ENCODE measurements at regions not wholly inside any gene's neighbourhood (a gene's known extent, or its start where the extent isn't known, plus 50 kb on each side); places are given as distances from the start of the nearest gene placed in this dataset.

GRCh38 chr1:59039551-59039950 is 255.7 kb upstream of the JUN start:
- Histone ChIP-seq H3K79me1 (ENCODE audit: low read depth, low read length) (no peaks in the 10 kb centered on the region), H2BK20ac (ENCODE audit: low read length) (no peak overlapping the region), H3K4me2 (ENCODE audit: insufficient read depth in 1 of 2, low read depth in 2 of 2, low read length in 2 of 2) (no peak overlapping the region), H4K20me1 (replicated peaks in 1 of 2; ENCODE audit: control insufficient read depth in 1 of 2, insufficient read depth in 2 of 2, low read length in 2 of 2) (no peaks in the 10 kb centered on the region), H3K36me3 (ENCODE audit: control insufficient read depth in 2 of 4, insufficient read depth in 4 of 4, low read length in 3 of 4) (no peaks in the 10 kb centered on the region; a peak in 1 of 8 replicates), H3K56ac (replicated peaks; ENCODE audit: insufficient read length, low read depth, low read length) (no peak overlapping the region), H3K9me3 (ENCODE audit: insufficient read depth in 2 of 2, low read depth in 1 of 2, low read length in 1 of 2) (no peaks in the 10 kb centered on the region), H4K91ac (replicated peaks; ENCODE audit: insufficient read length, low read length) (no peak overlapping the region), H3K79me2 (ENCODE audit: control insufficient read depth in 1 of 2, insufficient read depth in 2 of 2, low read length in 2 of 2) (no peaks in the 10 kb centered on the region), H2AFZ (ENCODE audit: low read length) (no peak overlapping the region), H2BK120ac (replicated peaks; ENCODE audit: low read depth, low read length) (no peak overlapping the region), H3K4ac (replicated peaks; ENCODE audit: insufficient read length, low read depth, low read length) (no peak overlapping the region), H3K18ac (ENCODE audit: extremely low read depth, low read length) (no peak overlapping the region), H3K23ac (ENCODE audit: insufficient read length) (no peak overlapping the region), H3K27me3 (replicated peaks in 1 of 4; ENCODE audit: control insufficient read depth in 3 of 4, extremely low read depth in 1 of 4, insufficient read depth in 3 of 4, low read length in 3 of 4) (no peaks in the 10 kb centered on the region; a peak in 1 of 7 replicates), H3K4me3 (ENCODE audit: extremely low read depth in 1 of 4, insufficient read depth in 2 of 4, low read depth in 3 of 4, low read length in 4 of 4) (no peak overlapping the region), H3K27ac (ENCODE audit: low read depth, low read length) (no peak overlapping the region), H2BK12ac (ENCODE audit: low read depth, low read length) (no peak overlapping the region), H2BK15ac (ENCODE audit: low read length) (no peak overlapping the region), H3K23me2 (ENCODE audit: low read depth, low read length) (no peaks in the 10 kb centered on the region), H2AK5ac (ENCODE audit: low read depth, low read length) (no peak overlapping the region), H3K4me1 (replicated peaks in 1 of 4; ENCODE audit: control insufficient read depth in 3 of 4, insufficient read depth in 4 of 4, low read length in 3 of 4) (0 out of 7 replicates have a peak, but pooled peaks cover 0 to 2% (median 0%) of the 10 kb centered on the region in 4 experiments), H3K14ac (ENCODE audit: insufficient read length) (no peak overlapping the region), H3K9ac (replicated peaks in 1 of 4; ENCODE audit: extremely low read depth in 1 of 4, low read depth in 3 of 4, low read length in 3 of 4) (no peak overlapping the region), H4K5ac (ENCODE audit: insufficient read length, low read depth, low read length) (no peak overlapping the region), H2BK5ac (ENCODE audit: low read depth, low read length) (no peak overlapping the region), H4K8ac (ENCODE audit: extremely low read depth, insufficient read depth, low read length) (no peak overlapping the region)
- WGBS, 2 experiments (ENCODE audit: extremely low coverage in 1 of 2, insufficient coverage in 1 of 2, insufficient read length in 1 of 2, insufficient replicate concordance in 2 of 2, low coverage in 1 of 2, low lambda C conversion rate in 2 of 2, missing lambda C conversion rate in 1 of 2) = 80% methylated on average over 5 of the region's 5 CpGs; no CpG with 5 or more reads in 1 of the 2 experiments
- no peak for FAIRE-seq
- ChIA-PET CTCF (ENCODE audit: partially characterized antibody) (interaction anchor here (1.1 kb wide), 1 partner anchor 222 kb away, joined by 3 read pairs; no protein-coding TSS in a partner anchor), POLR2A (ENCODE audit: partially characterized antibody) (no interaction called here)
- no peak for DNase-seq (ENCODE audit: low read depth in 1 of 2, low spot score in 2 of 2)
- TF ChIP-seq TEAD4 (IDR thresholded peaks at IDR 0.05; ENCODE audit: low read depth, low read length) (no peak), POLR2AphosphoS5 (IDR thresholded peaks at IDR 0.05; ENCODE audit: low read depth, low read length) (no peak), BACH1 (IDR thresholded peaks at IDR 0.05; ENCODE audit: low read length) (no peak), PHF8 (conservative IDR thresholded peaks at IDR 0.05; ENCODE audit: low read depth, low read length) (no peak), RFX5 (IDR thresholded peaks at IDR 0.05; ENCODE audit: borderline replicate concordance, low read depth, low read length) (no peak), ZNF274 (IDR thresholded peaks at IDR 0.05; ENCODE audit: borderline replicate concordance, extremely low read depth, low read length) (no peak), CEBPB (IDR thresholded peaks at IDR 0.05; ENCODE audit: low read depth, low read length) (no peak), GTF2F1 (IDR thresholded peaks at IDR 0.05; ENCODE audit: borderline replicate concordance, low read depth, low read length) (no peak), CHD2 (IDR thresholded peaks at IDR 0.05; ENCODE audit: low read length) (no peak), GABPA (IDR thresholded peaks at IDR 0.05; ENCODE audit: borderline replicate concordance, insufficient read depth, low read length) (no peak), ATF3 (IDR thresholded peaks at IDR 0.05; ENCODE audit: insufficient read depth, low read depth, low read length) (no peak), CREB1 (IDR thresholded peaks at IDR 0.05) (no peak), POLR2A (IDR thresholded peaks at IDR 0.05; ENCODE audit: control extremely low read depth in 1 of 2, low read depth in 2 of 2, low read length in 2 of 2) (no peak)
- TF ChIP-seq, protein P1, sequence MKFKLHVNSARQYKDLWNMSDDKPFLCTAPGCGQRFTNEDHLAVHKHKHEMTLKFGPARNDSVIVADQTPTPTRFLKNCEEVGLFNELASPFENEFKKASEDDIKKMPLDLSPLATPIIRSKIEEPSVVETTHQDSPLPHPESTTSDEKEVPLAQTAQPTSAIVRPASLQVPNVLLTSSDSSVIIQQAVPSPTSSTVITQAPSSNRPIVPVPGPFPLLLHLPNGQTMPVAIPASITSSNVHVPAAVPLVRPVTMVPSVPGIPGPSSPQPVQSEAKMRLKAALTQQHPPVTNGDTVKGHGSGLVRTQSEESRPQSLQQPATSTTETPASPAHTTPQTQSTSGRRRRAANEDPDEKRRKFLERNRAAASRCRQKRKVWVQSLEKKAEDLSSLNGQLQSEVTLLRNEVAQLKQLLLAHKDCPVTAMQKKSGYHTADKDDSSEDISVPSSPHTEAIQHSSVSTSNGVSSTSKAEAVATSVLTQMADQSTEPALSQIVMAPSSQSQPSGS (IDR thresholded peaks at IDR 0.05; ENCODE audit: low read length) = no peak

All from H1 (cell line).